ENCODE measurements at regions not wholly inside any gene's neighbourhood (a gene's known extent, or its start where the extent isn't known, plus 50 kb on each side); places are given as distances from the start of the nearest gene placed in this dataset.
"Not testable (repeated sequence)": the region's sequence is repeated elsewhere in the genome, so short reads cannot be mapped to it uniquely, and the experiment has no call there.

DNA sequence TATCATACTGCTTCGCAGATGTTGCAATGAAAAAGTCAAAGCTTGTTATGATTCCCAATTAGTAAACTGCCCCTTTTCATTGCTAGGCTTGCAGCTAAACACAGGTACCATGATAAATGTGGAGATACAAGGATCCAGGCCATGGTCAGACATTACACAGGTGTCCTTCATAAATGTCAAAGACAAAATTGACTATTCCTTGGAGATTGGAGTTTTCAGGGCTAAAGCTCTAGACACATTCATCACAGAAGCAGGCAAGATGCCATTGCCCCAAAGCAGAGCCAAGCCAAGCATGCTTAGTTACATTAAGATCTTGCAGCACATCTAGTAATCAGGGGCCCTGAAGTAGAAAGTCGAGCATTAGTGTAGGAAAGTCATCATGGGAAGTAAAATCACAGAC is 111.3 kb upstream of the INTU start:
- no peaks in the 10 kb centered on the region for H3K4me1 ChIP-seq (ENCODE audit: control insufficient read depth in 3 of 3, insufficient read depth in 3 of 3, low read length in 3 of 3)
- H3K9ac ChIP-seq (ENCODE audit: low read depth in 1 of 3, low read length in 3 of 3), result no peak overlapping the region
- no peaks in the 10 kb centered on the region for H3K27me3 ChIP-seq (ENCODE audit: control insufficient read depth in 3 of 3, insufficient read depth in 3 of 3, low read length in 3 of 3)
- H3K36me3 ChIP-seq (ENCODE audit: control insufficient read depth in 3 of 3, insufficient read depth in 3 of 3, low read length in 3 of 3), result no peaks in the 10 kb centered on the region
- no peak overlapping the region for H3K4me3 ChIP-seq (ENCODE audit: low read length in 3 of 3)
- no peaks in the 10 kb centered on the region for H3K9me3 ChIP-seq (ENCODE audit: control insufficient read depth in 3 of 3, low read length in 3 of 3)
- no peak overlapping the region for H3K27ac ChIP-seq (ENCODE audit: low read depth, low read length)

DNA sequence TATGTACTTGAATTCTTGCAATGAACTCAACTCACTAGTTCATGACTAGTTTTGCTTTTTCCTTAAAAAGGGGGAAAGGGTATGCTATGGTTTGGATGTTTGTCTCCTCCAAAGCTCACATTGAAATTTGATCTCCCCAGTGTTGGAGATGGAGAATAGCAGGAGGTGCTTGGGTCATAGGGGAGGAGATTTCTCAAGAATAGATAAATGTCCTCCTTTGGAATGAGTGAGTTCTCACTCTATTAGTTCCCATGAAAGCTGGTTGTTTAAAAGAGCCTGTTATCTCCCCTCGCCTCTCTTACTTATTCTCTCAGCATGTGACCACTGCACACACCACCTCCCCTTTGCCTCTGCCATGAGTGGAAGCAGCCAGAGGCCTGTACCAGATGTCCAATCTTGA is 109.4 kb upstream of the INTU start:
- Histone ChIP-seq H3K9ac (ENCODE audit: low read depth in 1 of 3, low read length in 3 of 3) (no peak overlapping the region), H3K36me3 (ENCODE audit: control insufficient read depth in 3 of 3, insufficient read depth in 3 of 3, low read length in 3 of 3) (no peaks in the 10 kb centered on the region), H3K27me3 (ENCODE audit: control insufficient read depth in 3 of 3, insufficient read depth in 3 of 3, low read length in 3 of 3) (no peaks in the 10 kb centered on the region), H3K4me1 (ENCODE audit: control insufficient read depth in 3 of 3, insufficient read depth in 3 of 3, low read length in 3 of 3) (no peaks in the 10 kb centered on the region), H3K27ac (ENCODE audit: low read depth, low read length) (no peak overlapping the region), H3K9me3 (ENCODE audit: control insufficient read depth in 3 of 3, low read length in 3 of 3) (no peaks in the 10 kb centered on the region), H3K4me3 (ENCODE audit: low read length in 3 of 3) (no peak overlapping the region)

DNA sequence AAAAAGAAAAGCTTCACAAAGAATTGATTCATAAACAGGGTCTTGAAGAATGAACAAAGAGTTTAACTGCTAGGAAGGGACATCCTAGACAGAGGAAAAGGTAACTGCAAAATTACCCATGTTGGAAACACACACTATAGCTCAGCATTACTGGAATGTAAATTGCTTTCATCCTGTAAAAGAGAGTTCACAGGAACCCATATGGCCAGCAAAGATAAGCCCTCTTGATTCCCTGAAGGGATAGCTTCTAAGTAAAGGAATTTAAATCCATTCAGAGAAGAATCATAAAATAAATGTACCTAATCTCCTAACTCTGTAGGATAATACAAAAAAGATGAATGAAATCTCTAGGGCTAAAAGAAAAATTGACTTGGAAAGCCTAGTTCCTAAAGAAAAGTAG is 107.1 kb upstream of the INTU start:
- H3K27me3 ChIP-seq (ENCODE audit: control insufficient read depth in 3 of 3, insufficient read depth in 3 of 3, low read length in 3 of 3), result no peaks in the 10 kb centered on the region
- no peaks in the 10 kb centered on the region for H3K4me1 ChIP-seq (ENCODE audit: control insufficient read depth in 3 of 3, insufficient read depth in 3 of 3, low read length in 3 of 3)
- H3K9me3 ChIP-seq (ENCODE audit: control insufficient read depth in 3 of 3, low read length in 3 of 3), result no peaks in the 10 kb centered on the region
- no peak overlapping the region for H3K9ac ChIP-seq (ENCODE audit: low read depth in 1 of 3, low read length in 3 of 3)
- H3K27ac ChIP-seq (ENCODE audit: low read depth, low read length), result no peak overlapping the region
- H3K36me3 ChIP-seq (ENCODE audit: control insufficient read depth in 3 of 3, insufficient read depth in 3 of 3, low read length in 3 of 3), result no peaks in the 10 kb centered on the region
- H3K4me3 ChIP-seq (ENCODE audit: low read length in 3 of 3), result no peak overlapping the region

DNA sequence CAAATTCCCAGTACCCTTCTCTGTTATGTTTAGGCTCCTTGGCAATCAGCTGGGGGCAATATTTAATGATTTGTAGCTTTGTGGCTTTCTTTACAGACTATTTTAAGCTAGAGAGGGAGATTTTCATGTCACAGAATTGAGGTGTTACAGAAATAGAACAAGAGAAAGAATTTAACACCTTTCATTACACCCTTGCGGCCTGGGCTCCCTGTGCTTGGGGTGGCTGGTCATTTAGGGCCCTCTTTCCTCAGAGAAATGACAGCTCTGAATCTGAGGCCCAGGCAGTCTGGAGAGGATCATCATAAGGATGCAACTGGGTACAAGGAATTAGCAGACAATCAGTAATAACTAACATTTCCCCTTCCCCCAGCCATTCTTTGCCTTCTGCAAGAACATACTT is 104.5 kb upstream of the INTU start:
- no peak overlapping the region for H3K9ac ChIP-seq (ENCODE audit: low read depth in 1 of 3, low read length in 3 of 3)
- no peaks in the 10 kb centered on the region for H3K36me3 ChIP-seq (ENCODE audit: control insufficient read depth in 3 of 3, insufficient read depth in 3 of 3, low read length in 3 of 3)
- H3K27ac ChIP-seq (ENCODE audit: low read depth, low read length), result no peak overlapping the region
- no peaks in the 10 kb centered on the region for H3K27me3 ChIP-seq (ENCODE audit: control insufficient read depth in 3 of 3, insufficient read depth in 3 of 3, low read length in 3 of 3)
- no peak overlapping the region for H3K4me3 ChIP-seq (ENCODE audit: low read length in 3 of 3)
- H3K4me1 ChIP-seq (ENCODE audit: control insufficient read depth in 3 of 3, insufficient read depth in 3 of 3, low read length in 3 of 3), result peaks cover 0 to 4% (median 0%) of the 10 kb centered on the region in 3 donors
- H3K9me3 ChIP-seq (ENCODE audit: control insufficient read depth in 3 of 3, low read length in 3 of 3), result no peaks in the 10 kb centered on the region

DNA sequence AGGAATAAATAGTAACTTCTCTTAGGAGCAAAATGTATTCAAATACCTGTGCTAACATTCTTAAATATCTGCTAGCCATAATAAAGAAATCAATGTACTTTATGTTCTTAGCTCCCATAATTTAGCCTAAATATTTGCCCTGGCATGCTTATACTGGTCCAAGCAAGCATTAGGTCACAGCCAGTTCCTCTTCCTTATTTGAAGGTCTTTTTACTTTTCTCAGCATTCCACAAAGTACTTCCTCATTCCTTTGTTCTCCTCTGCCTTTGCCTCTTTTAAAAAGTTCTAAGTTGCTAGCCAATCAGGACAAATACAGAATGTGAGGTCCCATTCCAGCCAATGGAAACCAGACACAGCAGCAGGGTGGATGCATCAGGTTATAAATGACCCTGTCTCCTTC is 102.9 kb upstream of the INTU start:
- H3K4me1 ChIP-seq (ENCODE audit: control insufficient read depth in 3 of 3, insufficient read depth in 3 of 3, low read length in 3 of 3); H3K27ac ChIP-seq (ENCODE audit: low read depth, low read length); H3K4me3 ChIP-seq (ENCODE audit: low read length in 3 of 3); H3K9ac ChIP-seq (ENCODE audit: low read depth in 1 of 3, low read length in 3 of 3); H3K27me3 ChIP-seq (ENCODE audit: control insufficient read depth in 3 of 3, insufficient read depth in 3 of 3, low read length in 3 of 3); H3K9me3 ChIP-seq (ENCODE audit: control insufficient read depth in 3 of 3, low read length in 3 of 3); H3K36me3 ChIP-seq (ENCODE audit: control insufficient read depth in 3 of 3, insufficient read depth in 3 of 3, low read length in 3 of 3): not testable (repeated sequence)

DNA sequence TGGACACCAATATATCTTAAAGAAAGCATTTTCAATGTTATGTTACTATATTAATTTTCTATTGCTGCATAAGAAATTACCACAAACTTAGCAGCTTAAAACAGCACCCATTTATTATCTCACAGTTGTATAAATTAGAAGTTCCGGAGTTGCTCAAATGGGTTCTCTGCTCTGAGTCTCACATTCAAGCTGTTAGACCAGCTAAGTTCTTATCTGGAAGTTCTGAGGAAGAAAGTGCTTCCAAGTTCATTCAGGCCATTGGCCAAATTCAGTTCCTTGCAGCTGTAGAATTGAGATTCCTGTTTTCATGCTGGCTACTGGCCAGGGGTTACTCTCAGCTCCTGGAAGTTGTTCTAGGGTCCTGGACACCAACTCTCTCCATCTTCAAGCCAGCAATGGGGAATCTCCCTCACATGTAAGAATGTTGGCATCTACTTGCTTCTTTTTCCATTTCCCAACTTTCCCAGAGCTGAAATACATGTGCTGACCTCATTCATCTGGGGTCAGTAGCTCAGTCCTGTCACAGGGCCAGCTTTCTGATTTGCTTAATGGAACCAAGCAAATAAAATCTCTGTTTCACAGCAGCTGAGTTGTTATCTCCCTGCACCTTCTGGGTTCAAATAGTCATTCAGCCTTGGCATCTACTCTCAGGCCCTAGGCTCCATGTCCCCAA is 99.6 kb upstream of the INTU start:
- H3K9me3 ChIP-seq (ENCODE audit: control insufficient read depth in 3 of 3, low read length in 3 of 3), result no peaks in the 10 kb centered on the region
- no peaks in the 10 kb centered on the region for H3K27me3 ChIP-seq (ENCODE audit: control insufficient read depth in 3 of 3, insufficient read depth in 3 of 3, low read length in 3 of 3)
- H3K9ac ChIP-seq (ENCODE audit: low read depth in 1 of 3, low read length in 3 of 3), result no peak overlapping the region
- no peak overlapping the region for H3K27ac ChIP-seq (ENCODE audit: low read depth, low read length)
- H3K36me3 ChIP-seq (ENCODE audit: control insufficient read depth in 3 of 3, insufficient read depth in 3 of 3, low read length in 3 of 3), result no peaks in the 10 kb centered on the region
- H3K4me3 ChIP-seq (ENCODE audit: low read length in 3 of 3), result no peak overlapping the region
- peaks cover 0 to 4% (median 0%) of the 10 kb centered on the region in 3 donors for H3K4me1 ChIP-seq (ENCODE audit: control insufficient read depth in 3 of 3, insufficient read depth in 3 of 3, low read length in 3 of 3)

DNA sequence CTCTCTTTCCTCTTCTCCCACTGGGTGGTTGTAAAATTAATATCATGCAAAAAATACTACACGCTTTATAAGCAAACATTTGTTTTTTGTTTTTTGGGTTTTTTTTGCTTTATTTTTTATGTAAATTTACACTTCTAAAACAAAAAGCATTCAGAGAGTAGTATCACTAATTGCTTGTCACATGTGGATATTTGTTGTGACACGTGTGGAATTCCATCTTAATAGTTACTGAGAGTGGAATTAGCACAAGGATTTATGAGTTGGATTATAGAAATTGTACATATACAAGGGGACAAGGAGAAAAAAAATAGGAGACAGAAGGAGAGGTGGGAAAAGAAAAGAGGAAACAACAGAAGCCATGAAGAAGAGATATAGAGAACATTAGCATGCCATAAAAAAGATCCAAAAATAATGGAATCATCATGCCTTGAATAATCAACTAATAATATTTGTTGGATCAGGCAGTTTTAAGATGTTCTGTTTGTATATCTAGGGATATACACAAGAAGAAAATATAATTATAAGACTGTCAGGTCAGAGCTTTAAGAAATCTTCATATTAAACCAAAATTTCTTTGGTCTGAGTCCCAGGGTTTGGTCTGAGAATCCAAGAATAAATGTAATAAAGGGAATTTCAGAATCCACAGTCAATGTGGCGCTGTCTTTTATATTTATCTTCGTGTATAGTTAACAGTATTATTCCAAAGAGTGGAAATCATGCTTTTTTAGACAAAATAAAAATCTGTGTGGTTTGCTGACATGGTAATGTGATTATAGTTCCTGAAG is 98.5 kb upstream of the INTU start:
- no peak overlapping the region for H3K9ac ChIP-seq (ENCODE audit: low read depth in 1 of 3, low read length in 3 of 3)
- no peak overlapping the region for H3K27ac ChIP-seq (ENCODE audit: low read depth, low read length)
- no peaks in the 10 kb centered on the region for H3K36me3 ChIP-seq (ENCODE audit: control insufficient read depth in 3 of 3, insufficient read depth in 3 of 3, low read length in 3 of 3)
- no peak overlapping the region for H3K4me3 ChIP-seq (ENCODE audit: low read length in 3 of 3)
- H3K9me3 ChIP-seq (ENCODE audit: control insufficient read depth in 3 of 3, low read length in 3 of 3), result no peaks in the 10 kb centered on the region
- H3K27me3 ChIP-seq (ENCODE audit: control insufficient read depth in 3 of 3, insufficient read depth in 3 of 3, low read length in 3 of 3), result no peaks in the 10 kb centered on the region
- H3K4me1 ChIP-seq (ENCODE audit: control insufficient read depth in 3 of 3, insufficient read depth in 3 of 3, low read length in 3 of 3), result peaks cover 0 to 4% (median 0%) of the 10 kb centered on the region in 3 donors

DNA sequence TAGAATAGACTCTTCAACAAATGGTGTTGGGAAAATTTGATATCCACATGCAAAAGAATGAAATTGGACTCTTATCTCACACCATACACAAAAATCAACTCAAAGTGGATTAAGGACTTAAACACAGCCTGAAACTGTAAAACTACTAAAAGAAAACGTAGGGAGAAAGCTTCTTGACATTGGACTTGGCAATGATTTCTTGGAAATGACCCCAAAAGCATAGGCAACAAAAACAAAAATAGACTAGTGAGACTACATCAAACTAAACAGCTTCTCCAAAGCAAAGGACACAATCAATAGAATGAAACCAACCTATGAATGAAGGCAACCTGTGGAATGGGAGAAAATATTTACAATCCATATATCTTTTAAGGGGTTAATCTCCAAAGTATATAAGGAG is 94.7 kb upstream of the INTU start:
- Histone ChIP-seq H3K27me3 (ENCODE audit: control insufficient read depth in 3 of 3, insufficient read depth in 3 of 3, low read length in 3 of 3) (no peaks in the 10 kb centered on the region), H3K27ac (ENCODE audit: low read depth, low read length) (no peak overlapping the region), H3K36me3 (ENCODE audit: control insufficient read depth in 3 of 3, insufficient read depth in 3 of 3, low read length in 3 of 3) (no peaks in the 10 kb centered on the region), H3K9me3 (ENCODE audit: control insufficient read depth in 3 of 3, low read length in 3 of 3) (no peaks in the 10 kb centered on the region), H3K4me1 (ENCODE audit: control insufficient read depth in 3 of 3, insufficient read depth in 3 of 3, low read length in 3 of 3) (no peaks in the 10 kb centered on the region), H3K9ac (ENCODE audit: low read depth in 1 of 3, low read length in 3 of 3) (no peak overlapping the region), H3K4me3 (ENCODE audit: low read length in 3 of 3) (no peak overlapping the region)

DNA sequence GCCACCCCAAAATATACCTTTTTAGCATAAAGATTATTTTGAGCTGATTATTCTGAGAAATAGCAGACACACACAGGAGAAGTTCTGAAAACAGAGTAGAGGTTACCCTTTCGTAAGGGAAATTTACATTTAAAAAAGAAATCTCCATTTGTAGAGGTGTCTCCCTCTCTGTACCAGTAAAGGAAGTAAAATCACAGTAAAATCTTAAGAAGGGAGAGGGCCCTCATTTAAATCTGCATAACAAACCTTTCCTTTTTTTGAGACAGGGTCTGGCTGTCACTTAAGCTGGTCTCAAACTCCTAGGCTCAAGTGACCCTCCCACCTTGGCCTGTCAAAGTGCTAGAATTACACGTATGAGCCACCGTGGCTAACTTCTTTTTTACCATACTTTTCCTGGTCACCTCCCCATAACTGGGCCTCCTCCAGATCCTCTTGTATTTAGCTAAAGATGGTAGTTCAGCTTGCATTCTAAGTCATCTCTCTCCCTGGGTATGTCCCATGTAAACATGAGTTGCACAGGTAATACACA is 92.2 kb upstream of the INTU start:
- H3K27me3 ChIP-seq (ENCODE audit: control insufficient read depth in 3 of 3, insufficient read depth in 3 of 3, low read length in 3 of 3), result no peaks in the 10 kb centered on the region
- H3K4me1 ChIP-seq (ENCODE audit: control insufficient read depth in 3 of 3, insufficient read depth in 3 of 3, low read length in 3 of 3), result no peaks in the 10 kb centered on the region
- H3K4me3 ChIP-seq (ENCODE audit: low read length in 3 of 3), result no peak overlapping the region
- no peaks in the 10 kb centered on the region for H3K9me3 ChIP-seq (ENCODE audit: control insufficient read depth in 3 of 3, low read length in 3 of 3)
- H3K9ac ChIP-seq (ENCODE audit: low read depth in 1 of 3, low read length in 3 of 3), result no peak overlapping the region
- H3K36me3 ChIP-seq (ENCODE audit: control insufficient read depth in 3 of 3, insufficient read depth in 3 of 3, low read length in 3 of 3), result no peaks in the 10 kb centered on the region
- no peak overlapping the region for H3K27ac ChIP-seq (ENCODE audit: low read depth, low read length)

DNA sequence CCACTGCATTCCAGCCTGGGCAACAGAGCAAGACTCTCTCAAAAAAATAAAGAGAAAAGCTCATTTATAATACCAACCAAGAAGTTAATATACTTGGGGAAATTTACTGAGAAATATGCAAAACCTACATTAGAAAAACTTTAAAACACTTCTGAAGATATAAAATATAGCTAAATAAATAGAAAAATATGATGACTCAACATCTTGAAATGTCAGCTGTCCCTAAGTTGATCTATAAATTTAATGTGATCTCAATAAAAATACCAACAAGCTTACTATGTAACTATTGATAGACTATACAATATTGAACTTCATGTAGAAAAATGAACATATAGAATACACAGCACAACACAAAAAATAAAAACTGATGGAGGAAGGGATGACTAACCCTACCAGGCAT is 87.5 kb upstream of the INTU start:
- Histone ChIP-seq H3K27ac (ENCODE audit: low read depth, low read length) (no peak overlapping the region), H3K4me3 (ENCODE audit: low read length in 3 of 3) (no peak overlapping the region), H3K27me3 (ENCODE audit: control insufficient read depth in 3 of 3, insufficient read depth in 3 of 3, low read length in 3 of 3) (no peaks in the 10 kb centered on the region), H3K9me3 (ENCODE audit: control insufficient read depth in 3 of 3, low read length in 3 of 3) (no peaks in the 10 kb centered on the region), H3K4me1 (ENCODE audit: control insufficient read depth in 3 of 3, insufficient read depth in 3 of 3, low read length in 3 of 3) (no peaks in the 10 kb centered on the region), H3K9ac (ENCODE audit: low read depth in 1 of 3, low read length in 3 of 3) (no peak overlapping the region), H3K36me3 (ENCODE audit: control insufficient read depth in 3 of 3, insufficient read depth in 3 of 3, low read length in 3 of 3) (no peaks in the 10 kb centered on the region)
